Mucosa of descending colon (tissue), 3 donors: ENCODE measurements at regions not wholly inside any gene's neighbourhood (a gene's known extent, or its start where the extent isn't known, plus 50 kb on each side); places are given as distances from the start of the nearest gene placed in this dataset.

Source experiments
- ATAC-seq: fragments of 200-7000 bp; cut with Tn5 transposase; one replicate; pipeline ENCODE4 v1.9.1; 2020; ENCODE audit warnings: mild to moderate bottlenecking, moderate library complexity
- DNase-seq, 3 donors: peaks; one replicate each; pipeline ENCODE4 v3.0.0-alpha.2; 2020
- H3K36me3 ChIP-seq: fragments of 200-600 bp; one replicate; pipeline ENCODE4 v1.8.0; 2021; ENCODE audit warnings: low read depth, mild to moderate bottlenecking
- H3K4me1 ChIP-seq: fragments of 200-600 bp; one replicate; pipeline ENCODE4 v1.8.0; 2021; ENCODE audit warnings: low read depth, mild to moderate bottlenecking
- H3K4me3 ChIP-seq: fragments of 200-600 bp; one replicate; pipeline ENCODE4 v1.8.0; 2021; ENCODE audit warnings: mild to moderate bottlenecking
- H3K9me3 ChIP-seq: fragments of 200-600 bp; one replicate; pipeline ENCODE4 v1.8.0; 2021; ENCODE audit warnings: mild to moderate bottlenecking
- CTCF ChIP-seq: fragments of 200-600 bp; IDR thresholded peaks from one replicate; pipeline ENCODE4 v1.8.0; 2022; ENCODE audit warnings: antibody characterized with exemption, mild to moderate bottlenecking
- intact Hi-C, 2 donors: fragments of 100-400 bp; cut with DNase I in 1 of 2; cut with micrococcal nuclease in 1 of 2; formaldehyde crosslinking; loops; one replicate each; pipeline versions ENCODE4 v1.11.0 to v1.11.1; 2022; cut with DNase I, micrococcal nuclease
- donor health status: DM: no; HTN: no; CAD: no; lungs with moderate emphysema.
- donor health status: DM: no; HTN: no; CAD: no.
- donor health status: DM: no; HTN: yes; CAD: no.

DNA sequence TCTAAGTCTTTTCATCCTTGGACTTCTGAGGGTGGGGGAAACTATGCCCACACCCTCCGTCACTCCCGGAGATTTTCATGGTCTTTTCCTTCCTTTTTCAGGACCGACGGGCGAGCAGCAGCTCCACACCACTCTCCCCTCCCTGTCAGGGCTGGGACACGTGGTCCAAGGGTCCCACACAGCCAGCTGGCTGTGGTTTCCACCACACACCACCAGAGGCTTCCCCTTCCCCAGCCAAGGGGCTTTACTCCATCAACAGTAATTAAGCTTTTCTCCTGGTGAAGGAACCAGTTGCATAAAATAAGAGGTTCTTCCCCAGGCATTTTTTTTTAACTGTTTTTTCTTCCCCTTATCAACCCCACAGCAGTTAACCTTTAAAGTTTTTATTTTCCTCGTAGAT is 453.9 kb downstream of the GPAT3 start:
- Histone ChIP-seq H3K4me1 (no peaks in the 10 kb centered on the region), H3K4me3 (no peak overlapping the region), H3K9me3 (no peaks in the 10 kb centered on the region), H3K36me3 (no peaks in the 10 kb centered on the region)
- DNase-seq, result no peak
- intact Hi-C loops, result no loop called here
- ATAC-seq, result no peak
- TF ChIP-seq CTCF, result no peak

- H3K4me1 ChIP-seq, result no peaks in the 10 kb centered on the region
- intact Hi-C loops, result no loop called here
- no peak for ATAC-seq
- H3K36me3 ChIP-seq, result no peaks in the 10 kb centered on the region
- H3K4me3 ChIP-seq, result no peak overlapping the region
- no peak for DNase-seq
- TF ChIP-seq CTCF, result no peak
- no peaks in the 10 kb centered on the region for H3K9me3 ChIP-seq
These were observed 445.2 kb downstream of the GPAT3 start for GRCh38 chr4:83981156-83981555.

GRCh38 chr4:83979773-83980172 is 443.9 kb downstream of the GPAT3 start:
- no peaks in the 10 kb centered on the region for H3K4me1 ChIP-seq
- no peak for DNase-seq
- H3K4me3 ChIP-seq, result no peak overlapping the region
- ATAC-seq, result no peak
- no peaks in the 10 kb centered on the region for H3K36me3 ChIP-seq
- intact Hi-C loops, result no loop called here
- no peak for TF ChIP-seq CTCF
- no peaks in the 10 kb centered on the region for H3K9me3 ChIP-seq

DNA sequence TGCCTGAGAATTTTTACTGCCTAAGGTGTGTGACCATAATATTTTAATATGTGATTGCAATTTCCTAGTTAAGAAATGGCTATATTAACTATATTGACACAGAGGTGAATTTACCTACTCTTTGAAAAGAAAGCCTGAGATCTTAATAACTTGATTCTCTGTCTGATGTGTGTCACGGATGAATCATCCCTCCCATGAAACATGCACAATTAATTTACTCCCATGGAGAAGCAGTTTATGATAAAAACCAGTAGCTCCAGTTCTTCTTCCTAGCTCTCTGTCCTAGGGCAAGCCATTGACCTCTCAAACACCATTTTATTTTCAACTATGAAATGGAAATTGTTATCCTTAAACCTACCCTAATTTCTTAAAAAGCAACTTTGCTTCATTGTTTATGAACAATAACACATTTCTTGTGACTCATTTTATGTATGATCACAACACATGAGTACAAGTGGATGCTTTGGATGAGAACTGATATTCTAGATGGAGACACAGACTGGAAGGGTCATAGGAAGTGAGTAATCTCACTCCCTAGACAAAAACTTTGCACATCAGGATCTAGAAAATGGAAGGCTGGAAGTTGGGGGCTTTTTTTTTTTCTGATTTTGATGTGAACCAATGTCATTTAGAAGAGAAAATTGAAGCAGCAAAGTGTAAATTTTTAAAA is 438.3 kb downstream of the GPAT3 start:
- DNase-seq (no peak), ATAC-seq (no peak)
- TF ChIP-seq CTCF, result no peak
- Histone ChIP-seq H3K4me3 (no peak overlapping the region), H3K9me3 (no peaks in the 10 kb centered on the region), H3K4me1 (no peaks in the 10 kb centered on the region), H3K36me3 (no peaks in the 10 kb centered on the region)
- intact Hi-C loops, result no loop called here

DNA sequence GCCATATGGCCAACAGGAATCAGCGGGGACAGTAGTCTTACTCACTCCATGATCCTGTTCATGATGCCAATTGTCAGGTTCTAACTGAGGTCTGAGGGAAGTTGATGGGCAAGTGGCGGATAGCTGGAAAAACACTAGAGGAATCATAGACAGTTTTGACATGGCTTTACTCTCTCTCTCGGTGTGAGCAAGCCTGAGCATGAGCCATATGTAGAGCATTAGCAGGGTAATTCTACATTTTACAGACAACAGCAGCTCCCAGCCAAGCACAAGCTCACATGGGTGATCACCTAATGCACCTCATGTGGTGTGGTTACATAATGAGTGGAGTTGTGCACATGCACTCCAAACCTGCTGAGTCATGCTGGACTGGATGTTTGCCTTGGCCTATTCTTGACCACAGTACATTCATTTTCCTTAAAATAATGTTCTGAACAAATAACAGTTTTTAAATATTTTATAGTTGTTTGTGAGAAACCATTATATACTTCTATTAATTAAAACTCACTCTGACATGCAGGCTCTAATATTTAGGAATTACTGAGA is 429.2 kb downstream of the GPAT3 start:
- no peak for DNase-seq

More for the DNA sequence above, 429.2 kb downstream of the GPAT3 start:
- intact Hi-C loops, result no loop called here
- Histone ChIP-seq H3K4me1 (no peaks in the 10 kb centered on the region), H3K36me3 (no peaks in the 10 kb centered on the region), H3K9me3 (peaks cover 2% of the 10 kb centered on the region), H3K4me3 (no peak overlapping the region)
- no peak for ATAC-seq
- TF ChIP-seq CTCF, result no peak
